ENCODE measurements at regions not wholly inside any gene's neighbourhood (a gene's known extent, or its start where the extent isn't known, plus 50 kb on each side); places are given as distances from the start of the nearest gene placed in this dataset.

DNA sequence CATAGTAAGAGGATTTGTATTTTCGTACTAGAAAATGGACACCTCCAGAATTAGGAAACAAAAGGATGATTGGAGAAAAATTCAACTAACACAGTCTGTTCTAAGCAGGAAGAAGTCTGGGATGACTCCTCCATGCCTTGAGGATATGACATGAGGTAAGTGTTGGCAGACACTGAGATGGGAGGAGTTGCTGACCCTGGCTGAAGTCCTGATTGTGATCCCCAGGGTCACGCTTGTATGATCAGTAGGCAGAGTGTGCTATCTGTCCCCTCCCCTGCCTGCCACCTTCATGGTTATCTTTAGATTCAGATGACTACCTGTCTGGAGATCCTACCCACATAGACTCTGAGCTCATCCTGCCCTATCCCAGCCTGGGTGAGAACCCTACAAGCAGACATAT, 249.1 kb downstream of the C1orf94 start:
- H3K4me1 ChIP-seq (ENCODE audit: control insufficient read depth, extremely low read depth, insufficient read depth, low read length), result no peaks in the 10 kb centered on the region
- H3K9me3 ChIP-seq (replicated peaks; ENCODE audit: control insufficient read depth, insufficient read depth, low read length), result peaks cover 7% of the 10 kb centered on the region
- H3K4me2 ChIP-seq (ENCODE audit: insufficient read depth, low read length), result no peak overlapping the region
- no peak overlapping the region for H3K9ac ChIP-seq (replicated peaks; ENCODE audit: extremely low read depth, insufficient read depth, low read length)
- ChIA-PET CTCF (no interaction called here), POLR2A (no interaction called here)
- H3K36me3 ChIP-seq (ENCODE audit: control insufficient read depth in 2 of 2, extremely low read depth in 1 of 2, insufficient read depth in 2 of 2, low read length in 2 of 2), result no peaks in the 10 kb centered on the region
- FAIRE-seq (no peak), DNase-seq (ENCODE audit: low read depth, low spot score) (no peak)
- TF ChIP-seq JUN (IDR thresholded peaks at IDR 0.05; ENCODE audit: borderline replicate concordance, insufficient read depth, insufficient read length, low read depth) (no peak), POLR2AphosphoS5 (IDR thresholded peaks at IDR 0.05; ENCODE audit: insufficient read depth, low read depth, low read length) (no peak), EZH2 (IDR thresholded peaks at IDR 0.05; ENCODE audit: borderline replicate concordance, low read depth, low read length, severe bottlenecking) (no peak), FOS (IDR thresholded peaks at IDR 0.05; ENCODE audit: borderline replicate concordance, insufficient read depth, low read length) (no peak)
- dilution Hi-C loops (cut with MboI; ENCODE audit: extremely low pct_ligation_motif_present, low sequenced_read_pairs) (no loop called here), intact Hi-C loops (cut with micrococcal nuclease) (no loop called here)
- no peaks in the 10 kb centered on the region for H3K9me1 ChIP-seq (replicated peaks; ENCODE audit: control insufficient read depth, extremely low read depth, insufficient read depth, low read length)
- no peaks in the 10 kb centered on the region for H4K20me1 ChIP-seq (replicated peaks; ENCODE audit: control insufficient read depth, extremely low read depth, insufficient read depth, low read length)
- H2AFZ ChIP-seq (ENCODE audit: low read depth, low read length), result no peak overlapping the region
- no peak overlapping the region for H3K4me3 ChIP-seq (replicated peaks in 1 of 3; ENCODE audit: insufficient read depth in 1 of 3, low read depth in 1 of 3, low read length in 3 of 3)
- no peak overlapping the region for H3K27ac ChIP-seq (ENCODE audit: insufficient read depth, low read depth, low read length)
- BruUV-seq (replicated peaks), result no TSS peak
- no peaks in the 10 kb centered on the region for H3K79me2 ChIP-seq (ENCODE audit: control insufficient read depth, insufficient read depth, low read length)
- H3K27me3 ChIP-seq (ENCODE audit: control insufficient read depth in 2 of 2, insufficient read depth in 2 of 2, low read length in 2 of 2), result no peaks in the 10 kb centered on the region

- CTCF ChIA-PET, result no interaction called here
- BruUV-seq (replicated peaks), result no TSS peak
- no peaks in the 10 kb centered on the region for H3K9me1 ChIP-seq (replicated peaks; ENCODE audit: control insufficient read depth, extremely low read depth, insufficient read depth, low read length)
- no peak for TF ChIP-seq EZH2 (IDR thresholded peaks at IDR 0.05; ENCODE audit: borderline replicate concordance, low read depth, low read length, severe bottlenecking)
- no peak for TF ChIP-seq GATA2 (IDR thresholded peaks at IDR 0.05; ENCODE audit: insufficient read depth, insufficient read length, low read depth, low read length)
- TF ChIP-seq POLR2AphosphoS5 (IDR thresholded peaks at IDR 0.05; ENCODE audit: insufficient read depth, low read depth, low read length), result no peak
- no peak for TF ChIP-seq POLR2A (IDR thresholded peaks at IDR 0.05; ENCODE audit: low read depth, low read length)
- TF ChIP-seq MYC (IDR thresholded peaks at IDR 0.05; ENCODE audit: low read depth, low read length), result no peak
- no peak for TF ChIP-seq FOS (IDR thresholded peaks at IDR 0.05; ENCODE audit: borderline replicate concordance, insufficient read depth, low read length)
- TF ChIP-seq JUN (IDR thresholded peaks at IDR 0.05; ENCODE audit: borderline replicate concordance, insufficient read depth, insufficient read length, low read depth), result no peak
- TF ChIP-seq CTCF (IDR thresholded peaks at IDR 0.05; ENCODE audit: extremely low read depth in 1 of 2, insufficient read depth in 1 of 2, low read depth in 1 of 2, low read length in 2 of 2), result no peak
- TF ChIP-seq, protein P1, sequence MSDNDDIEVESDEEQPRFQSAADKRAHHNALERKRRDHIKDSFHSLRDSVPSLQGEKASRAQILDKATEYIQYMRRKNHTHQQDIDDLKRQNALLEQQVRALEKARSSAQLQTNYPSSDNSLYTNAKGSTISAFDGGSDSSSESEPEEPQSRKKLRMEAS (IDR thresholded peaks at IDR 0.05; ENCODE audit: insufficient read depth, insufficient read length), result no peak
- H3K4me2 ChIP-seq (ENCODE audit: insufficient read depth, low read length), result no peak overlapping the region
- H4K20me1 ChIP-seq (replicated peaks; ENCODE audit: control insufficient read depth, extremely low read depth, insufficient read depth, low read length), result no peaks in the 10 kb centered on the region
- no peak for FAIRE-seq
- DNase-seq (ENCODE audit: low read depth, low spot score), result no peak
- no peak overlapping the region for H2AFZ ChIP-seq (ENCODE audit: low read depth, low read length)
- no peak overlapping the region for H3K27ac ChIP-seq (ENCODE audit: insufficient read depth, low read depth, low read length)
- no peak overlapping the region for H3K4me3 ChIP-seq (replicated peaks in 1 of 3; ENCODE audit: insufficient read depth in 1 of 3, low read depth in 1 of 3, low read length in 3 of 3)
- H3K4me1 ChIP-seq (ENCODE audit: control insufficient read depth, extremely low read depth, insufficient read depth, low read length), result no peaks in the 10 kb centered on the region
- no peaks in the 10 kb centered on the region for H3K36me3 ChIP-seq (ENCODE audit: control insufficient read depth in 2 of 2, extremely low read depth in 1 of 2, insufficient read depth in 2 of 2, low read length in 2 of 2)
- no peaks in the 10 kb centered on the region for H3K27me3 ChIP-seq (ENCODE audit: control insufficient read depth in 2 of 2, insufficient read depth in 2 of 2, low read length in 2 of 2)
- no peak overlapping the region for H3K9ac ChIP-seq (replicated peaks; ENCODE audit: extremely low read depth, insufficient read depth, low read length)
- POLR2A ChIA-PET, result no interaction called here
- H3K79me2 ChIP-seq (ENCODE audit: control insufficient read depth, insufficient read depth, low read length), result no peaks in the 10 kb centered on the region
- peaks cover 7% of the 10 kb centered on the region for H3K9me3 ChIP-seq (replicated peaks; ENCODE audit: control insufficient read depth, insufficient read depth, low read length)
- dilution Hi-C loops (cut with MboI; ENCODE audit: extremely low pct_ligation_motif_present, low sequenced_read_pairs), result no loop called here
- intact Hi-C loops (cut with micrococcal nuclease), result no loop called here
These were observed 249.7 kb downstream of the C1orf94 start for GRCh38 chr1:34426325-34426896.

All from endothelial cell of umbilical vein (primary cell).